Retinal pigment epithelial cell (primary cell): ENCODE measurements at regions not wholly inside any gene's neighbourhood (a gene's known extent, or its start where the extent isn't known, plus 50 kb on each side); places are given as distances from the start of the nearest gene placed in this dataset.

Experiments
- DNase-seq: peaks from one replicate; pipeline ENCODE4 v3.0.0-alpha.2; 2010; ENCODE audit warnings: low read depth
- H3K4me3 ChIP-seq: 2 replicates; pipeline ENCODE4 v1.5.1; 2011; ENCODE audit warnings: mild to moderate bottlenecking, low read length, control low read depth, moderate library complexity
- TF ChIP-seq, protein P1 (sequence below): conservative IDR thresholded peaks from 2 replicates; pipeline ENCODE4 v1.5.1; 2011; ENCODE audit warnings: low read depth, low read length, control low read depth, inconsistent platforms

DNA sequence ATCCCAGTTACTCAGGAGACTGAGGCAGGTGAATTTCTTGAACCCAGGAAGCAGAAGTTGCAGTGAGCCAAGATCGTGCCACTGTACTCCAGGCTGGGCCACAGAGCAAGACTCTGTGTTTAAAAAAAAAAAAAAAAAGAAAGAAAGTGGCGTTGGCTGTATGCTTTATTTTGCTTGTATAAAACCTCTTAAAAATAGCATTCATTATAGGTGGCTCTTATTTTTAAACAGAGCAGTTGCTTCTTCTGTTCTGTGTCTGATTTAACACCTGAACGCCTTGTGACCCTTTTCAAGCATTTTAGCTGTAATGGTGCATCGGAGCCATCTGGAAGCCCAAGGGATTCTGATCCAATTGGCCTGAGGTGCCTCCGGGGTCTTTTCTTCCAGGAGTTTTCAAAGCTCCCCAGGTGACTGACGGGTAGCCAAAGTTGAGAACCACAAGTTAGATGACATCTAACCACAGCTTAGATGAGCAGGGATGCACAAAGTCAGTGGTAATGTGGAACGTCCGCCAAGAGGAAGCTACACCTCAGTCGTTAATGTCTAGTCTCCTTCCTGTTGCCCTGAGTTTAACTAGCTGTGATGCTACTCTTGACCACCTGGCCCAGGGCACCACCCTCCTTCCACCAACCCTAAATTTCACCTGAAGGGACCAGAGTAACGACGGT lies 274.6 kb upstream of the KLF6 start:
- TF ChIP-seq, protein P1, sequence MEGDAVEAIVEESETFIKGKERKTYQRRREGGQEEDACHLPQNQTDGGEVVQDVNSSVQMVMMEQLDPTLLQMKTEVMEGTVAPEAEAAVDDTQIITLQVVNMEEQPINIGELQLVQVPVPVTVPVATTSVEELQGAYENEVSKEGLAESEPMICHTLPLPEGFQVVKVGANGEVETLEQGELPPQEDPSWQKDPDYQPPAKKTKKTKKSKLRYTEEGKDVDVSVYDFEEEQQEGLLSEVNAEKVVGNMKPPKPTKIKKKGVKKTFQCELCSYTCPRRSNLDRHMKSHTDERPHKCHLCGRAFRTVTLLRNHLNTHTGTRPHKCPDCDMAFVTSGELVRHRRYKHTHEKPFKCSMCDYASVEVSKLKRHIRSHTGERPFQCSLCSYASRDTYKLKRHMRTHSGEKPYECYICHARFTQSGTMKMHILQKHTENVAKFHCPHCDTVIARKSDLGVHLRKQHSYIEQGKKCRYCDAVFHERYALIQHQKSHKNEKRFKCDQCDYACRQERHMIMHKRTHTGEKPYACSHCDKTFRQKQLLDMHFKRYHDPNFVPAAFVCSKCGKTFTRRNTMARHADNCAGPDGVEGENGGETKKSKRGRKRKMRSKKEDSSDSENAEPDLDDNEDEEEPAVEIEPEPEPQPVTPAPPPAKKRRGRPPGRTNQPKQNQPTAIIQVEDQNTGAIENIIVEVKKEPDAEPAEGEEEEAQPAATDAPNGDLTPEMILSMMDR = no peak
- H3K4me3 ChIP-seq = no peak overlapping the region
- no peak for DNase-seq

DNA sequence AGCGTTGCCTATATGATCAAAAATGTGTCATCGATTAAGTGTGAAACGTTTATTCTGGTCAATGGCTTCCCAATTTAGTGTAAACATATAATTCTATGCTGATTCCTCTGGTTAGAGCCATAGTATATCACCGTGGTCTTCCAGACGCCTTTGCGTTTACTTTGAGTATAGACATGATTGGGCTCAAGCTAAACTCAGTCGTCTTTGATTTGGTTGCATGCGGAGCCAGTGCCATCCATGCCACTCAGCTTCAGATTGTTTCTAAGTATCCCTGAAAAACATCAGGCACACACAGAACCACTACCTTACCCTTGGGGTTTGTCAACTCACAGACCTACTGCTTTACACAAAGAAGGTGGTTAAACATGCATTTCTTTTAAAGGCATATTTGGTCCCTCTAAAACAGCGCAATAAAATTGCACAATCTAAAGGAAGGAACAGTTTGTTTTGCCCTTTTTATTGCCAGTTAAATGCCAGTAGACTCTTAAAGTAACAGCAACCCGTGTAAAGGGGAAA lies 273.6 kb upstream of the KLF6 start:
- TF ChIP-seq, protein P1 = no peak
- H3K4me3 ChIP-seq = no peak overlapping the region
- DNase-seq = no peak

DNA sequence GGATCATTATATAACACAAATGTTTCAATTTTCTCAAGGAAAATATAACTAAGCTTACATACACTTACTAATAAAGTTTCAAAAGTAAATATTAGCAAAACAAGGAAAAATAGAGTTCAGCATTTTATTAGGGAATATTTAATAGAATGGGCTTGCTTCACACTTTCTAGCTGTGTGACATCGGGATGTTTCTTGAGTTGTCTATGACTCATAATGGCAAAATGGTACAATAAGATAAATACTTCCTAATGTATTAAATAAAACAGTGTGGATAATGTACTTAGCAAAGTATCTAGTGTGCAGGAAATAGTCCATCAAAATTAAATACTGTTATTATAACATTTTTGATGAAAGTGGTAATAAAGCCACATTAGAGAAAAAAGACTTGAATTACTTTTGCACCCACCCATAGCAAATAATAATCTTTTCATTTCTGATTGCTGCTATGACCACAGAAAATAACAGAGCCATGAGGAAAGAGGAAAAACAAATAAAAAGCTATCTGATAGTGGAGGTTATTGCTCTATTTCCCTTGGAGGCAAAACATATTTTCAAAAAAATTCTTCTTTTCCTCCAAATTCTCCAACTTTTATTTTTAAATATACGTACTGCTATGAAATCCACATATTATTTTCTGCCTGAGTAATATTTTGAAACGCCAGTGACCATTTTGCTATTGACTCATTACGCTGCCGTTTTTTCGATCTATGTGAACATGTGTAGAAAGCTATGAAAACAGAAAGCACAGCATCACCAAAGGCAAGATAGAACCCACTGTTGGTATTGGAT lies 272.9 kb upstream of the KLF6 start:
- DNase-seq = no peak
- H3K4me3 ChIP-seq = no peak overlapping the region
- TF ChIP-seq, protein P1 = no peak

DNA sequence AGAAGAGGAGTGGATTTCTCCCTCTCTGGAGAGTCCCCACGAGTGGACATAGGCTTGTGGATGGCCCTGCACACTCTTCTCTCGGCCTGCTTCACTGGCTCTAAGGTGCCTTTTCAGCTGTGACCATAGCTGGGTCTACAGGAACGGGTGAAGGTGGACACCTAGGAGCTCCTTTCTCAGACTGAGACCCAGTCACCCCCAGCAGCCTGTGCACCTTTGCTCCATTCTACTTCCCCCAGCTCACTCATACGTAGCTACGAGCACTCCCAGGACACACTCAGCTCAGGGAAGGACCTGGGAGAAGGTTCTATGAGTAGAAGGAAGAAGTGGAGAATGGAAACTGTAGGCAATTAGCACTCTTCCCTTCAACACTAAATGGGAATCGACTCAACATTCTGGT lies 272.0 kb upstream of the KLF6 start:
- H3K4me3 ChIP-seq = no peak overlapping the region
- TF ChIP-seq, protein P1 = no peak
- no peak for DNase-seq

DNA sequence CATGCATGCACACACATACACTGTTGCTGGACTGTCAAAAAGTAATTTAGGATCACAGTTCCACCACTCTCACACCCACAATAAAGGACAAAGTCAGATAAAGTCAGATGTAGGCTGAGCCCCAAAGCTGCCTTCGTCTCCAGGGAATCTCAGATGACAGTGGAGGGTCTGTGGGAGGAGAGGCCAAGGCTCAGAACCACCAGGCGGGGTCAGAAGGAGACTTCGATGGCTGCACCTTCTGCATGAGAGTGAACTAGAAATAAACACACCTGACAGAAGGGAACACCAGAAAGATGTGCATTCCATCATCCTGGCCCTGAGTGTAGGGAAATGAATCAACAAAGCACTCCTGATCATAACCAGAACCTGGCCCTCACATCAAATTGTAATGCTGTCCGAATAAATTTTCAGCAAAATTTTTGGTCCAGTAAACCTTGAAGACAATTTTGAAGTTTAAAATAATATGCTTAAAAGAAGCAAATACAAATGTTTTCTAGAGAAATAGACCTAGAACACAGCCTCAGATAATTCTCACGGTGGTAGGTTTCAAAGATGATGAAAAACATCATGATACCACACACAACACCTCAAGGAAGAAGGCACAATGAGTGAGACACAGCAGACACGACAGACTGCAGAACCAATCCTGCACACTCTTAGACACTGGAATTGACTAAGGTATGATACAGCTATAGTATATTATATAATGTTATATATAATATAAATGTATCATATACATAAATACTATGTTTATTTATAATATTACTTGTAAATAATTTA lies 269.8 kb upstream of the KLF6 start:
- DNase-seq = no peak

DNA sequence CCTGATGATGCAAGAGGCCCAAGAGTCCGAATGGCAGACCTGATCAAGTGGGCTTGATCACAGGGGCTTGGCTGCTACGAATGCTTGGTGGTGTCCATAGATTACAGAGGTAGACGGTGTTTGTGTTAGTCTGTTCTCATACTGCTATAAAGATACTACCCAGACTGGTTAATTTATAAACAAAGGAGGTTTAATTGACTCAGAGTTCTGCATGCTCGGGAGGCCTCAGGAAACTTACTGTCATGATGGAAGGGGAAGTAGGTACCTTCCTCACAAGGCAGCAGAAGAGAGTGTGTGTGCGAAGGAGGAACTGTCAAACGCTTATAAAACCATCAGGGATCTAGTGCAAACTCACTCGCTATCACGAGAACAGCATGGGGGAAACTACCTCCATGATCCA lies 268.9 kb upstream of the KLF6 start:
- TF ChIP-seq, protein P1 = no peak
- DNase-seq = no peak

More for the DNA sequence above, 269.8 kb upstream of the KLF6 start:
- H3K4me3 ChIP-seq = no peak overlapping the region
- TF ChIP-seq, protein P1 = no peak

More for the DNA sequence above, 268.9 kb upstream of the KLF6 start:
- no peak overlapping the region for H3K4me3 ChIP-seq
